NCI-H524 (cell line): ENCODE measurements at regions not wholly inside any gene's neighbourhood (a gene's known extent, or its start where the extent isn't known, plus 50 kb on each side); places are given as distances from the start of the nearest gene placed in this dataset.
"Not testable (repeated sequence)": the region's sequence is repeated elsewhere in the genome, so short reads cannot be mapped to it uniquely, and the experiment has no call there.

Source experiments
- DNase-seq, 2 experiments: peaks; one replicate each; lab custom pipeline; 2025; lab: John Stamatoyannopoulos, UW

- DNase-seq: no peak
Measured at GRCh38 chr12:63040526-63041220, 105.7 kb upstream of the PPM1H start.

- DNase-seq: no peak
Measured at GRCh38 chr12:63038713-63039100, 103.8 kb upstream of the PPM1H start.

GRCh38 chr12:63037746-63038712, 103.1 kb upstream of the PPM1H start:
- no peak for DNase-seq

- DNase-seq: no peak
Measured at GRCh38 chr12:63036974-63037335, 102.0 kb upstream of the PPM1H start.

DNA sequence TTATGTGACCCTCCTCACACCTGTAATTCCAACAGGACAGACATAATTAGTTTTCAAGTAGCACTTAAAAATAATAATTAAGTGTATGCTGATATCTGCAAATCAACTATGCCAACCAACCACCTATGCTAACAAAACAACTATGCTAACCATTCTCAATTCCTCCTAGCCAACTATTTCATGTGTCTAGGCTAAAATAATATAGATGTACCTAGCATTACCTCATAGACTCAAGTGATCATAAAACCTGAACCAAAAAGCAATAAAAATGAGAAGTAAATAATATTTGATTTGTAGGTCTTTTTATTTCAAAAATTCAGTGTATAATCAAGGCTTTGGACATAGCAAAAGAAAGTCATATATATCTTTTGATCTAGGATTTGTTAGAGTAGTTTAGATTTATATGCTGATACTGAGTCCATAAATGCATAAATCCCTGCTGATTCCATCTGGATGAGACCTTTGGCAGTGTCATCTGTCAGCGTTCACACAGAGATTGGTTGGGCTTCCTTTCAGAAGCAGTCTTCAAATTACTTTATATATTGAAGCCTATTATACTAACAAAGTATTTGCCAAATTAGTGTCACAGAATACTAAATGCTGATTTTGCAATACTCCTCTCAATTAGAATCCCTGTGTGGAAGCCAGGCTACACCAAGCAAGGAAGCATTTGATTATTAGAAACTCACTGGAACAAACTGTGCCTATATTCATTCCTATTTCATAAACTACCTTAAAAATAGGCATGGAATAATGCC, 101.4 kb upstream of the PPM1H start:
- no peak for DNase-seq

- no peak for DNase-seq
Measured at GRCh38 chr12:63034601-63035000, 99.7 kb upstream of the PPM1H start.

GRCh38 chr12:63029676-63030075, 94.7 kb upstream of the PPM1H start:
- no peak for DNase-seq

DNA sequence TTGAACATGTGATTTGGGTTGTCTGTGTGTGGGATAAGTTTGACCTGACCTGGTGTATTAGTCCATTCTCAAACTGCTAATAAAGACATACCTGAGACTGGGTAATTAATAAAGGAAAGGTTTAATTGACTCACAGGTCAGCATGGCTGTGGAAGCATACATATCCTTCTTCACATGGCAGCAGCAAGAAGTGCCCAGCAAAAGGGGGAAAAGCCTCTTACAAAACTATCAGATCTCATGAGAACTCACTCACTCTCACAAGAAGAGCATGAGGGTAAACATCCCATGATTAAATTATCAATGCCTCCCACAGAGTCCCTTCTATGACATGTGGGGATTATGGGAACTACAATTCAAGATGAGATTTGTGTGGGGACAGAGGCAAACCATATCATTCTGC, 94.0 kb upstream of the PPM1H start:
- no peak for DNase-seq

- no peak for DNase-seq
Measured at GRCh38 chr12:63025116-63025515, 90.2 kb upstream of the PPM1H start.

DNA sequence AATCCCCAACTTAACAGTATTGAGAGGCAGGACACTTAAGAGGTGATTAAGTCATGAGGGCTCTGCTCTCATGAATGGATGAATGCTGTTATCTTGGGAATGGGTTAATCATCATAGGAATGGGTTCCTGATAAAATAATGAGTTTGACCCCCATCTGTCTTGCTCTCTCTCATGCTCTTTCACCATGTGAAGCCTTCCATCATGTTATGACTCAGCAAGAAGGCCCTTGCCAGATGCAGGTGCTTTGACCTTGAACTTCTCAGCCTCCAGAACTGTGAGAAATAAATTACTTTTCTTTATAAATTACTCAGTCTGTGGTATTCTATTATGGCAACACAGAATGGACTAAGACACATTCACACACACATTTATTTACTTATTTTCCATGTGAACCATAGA, 89.0 kb upstream of the PPM1H start:
- peak; percentile 20 to 42 for DNase-seq

GRCh38 chr12:63021116-63021515, 86.2 kb upstream of the PPM1H start:
- no peak for DNase-seq

- DNase-seq: no peak
Measured at GRCh38 chr12:63020269-63020668, 85.3 kb upstream of the PPM1H start.

DNA sequence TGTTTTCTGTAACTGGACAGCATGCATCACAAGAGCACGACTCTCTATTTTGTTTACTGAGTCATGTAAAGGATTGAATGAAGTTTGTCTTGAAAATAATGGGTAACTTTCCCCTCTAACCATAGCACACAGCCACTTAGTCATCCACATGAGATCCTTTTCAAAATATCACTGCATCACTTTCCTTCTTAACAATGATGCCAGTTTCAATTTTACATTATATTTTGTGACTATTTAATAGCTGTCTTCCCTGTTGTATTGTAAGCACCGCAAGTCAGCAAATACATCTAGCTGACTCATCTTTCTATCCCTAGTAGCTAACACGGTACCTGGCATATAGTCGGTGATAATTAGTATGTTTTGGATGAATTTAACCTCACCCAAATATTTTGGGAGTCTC, 83.3 kb upstream of the PPM1H start:
- DNase-seq: no peak

DNA sequence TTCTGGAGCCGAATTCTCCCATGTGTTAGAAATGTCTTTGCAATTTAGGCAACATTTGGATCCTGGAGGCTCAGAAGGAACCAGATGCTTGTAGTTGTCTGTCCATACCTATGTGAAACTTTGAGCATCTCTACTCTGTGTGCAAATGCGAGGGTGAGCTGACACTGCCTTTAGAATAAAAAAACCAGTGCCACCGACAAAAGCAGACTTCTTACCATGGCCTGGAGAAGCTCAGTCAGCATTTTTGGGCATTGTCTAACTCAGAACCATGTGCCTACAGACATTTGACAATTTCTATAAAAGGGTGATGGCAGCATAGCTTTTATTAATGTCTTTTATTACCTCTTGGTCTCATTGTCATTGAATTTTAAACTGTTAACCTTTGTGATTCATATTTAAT, 78.4 kb upstream of the PPM1H start:
- DNase-seq: no peak

- DNase-seq: no peak
Measured at GRCh38 chr12:63010698-63011097, 75.7 kb upstream of the PPM1H start.

GRCh38 chr12:63008372-63008771, 73.4 kb upstream of the PPM1H start:
- no peak for DNase-seq

- no peak for DNase-seq
Measured at GRCh38 chr12:63007726-63008125, 72.8 kb upstream of the PPM1H start.

- no peak for DNase-seq
Measured at GRCh38 chr12:63006536-63006935, 71.6 kb upstream of the PPM1H start.

GRCh38 chr12:63005382-63005781, 70.4 kb upstream of the PPM1H start:
- DNase-seq: no peak

- no peak for DNase-seq
Measured at GRCh38 chr12:63003223-63003819, 68.4 kb upstream of the PPM1H start.

GRCh38 chr12:63002059-63002458, 67.1 kb upstream of the PPM1H start:
- DNase-seq: not testable (repeated sequence)

GRCh38 chr12:62998454-62998853, 63.5 kb upstream of the PPM1H start:
- no peak for DNase-seq
